NCI-H2196 (cell line): ENCODE measurements at regions not wholly inside any gene's neighbourhood (a gene's known extent, or its start where the extent isn't known, plus 50 kb on each side); places are given as distances from the start of the nearest gene placed in this dataset.
"Not testable (repeated sequence)": the region's sequence is repeated elsewhere in the genome, so short reads cannot be mapped to it uniquely, and the experiment has no call there.

ENCODE experiments used
- DNase-seq: peaks from one replicate; lab custom pipeline; 2025; ENCODE audit not compliant: unreplicated experiment; lab: John Stamatoyannopoulos, UW

GRCh38 chr10:29798921-29799690 lies 164.3 kb upstream of the SVIL start:
- no peak for DNase-seq

DNA sequence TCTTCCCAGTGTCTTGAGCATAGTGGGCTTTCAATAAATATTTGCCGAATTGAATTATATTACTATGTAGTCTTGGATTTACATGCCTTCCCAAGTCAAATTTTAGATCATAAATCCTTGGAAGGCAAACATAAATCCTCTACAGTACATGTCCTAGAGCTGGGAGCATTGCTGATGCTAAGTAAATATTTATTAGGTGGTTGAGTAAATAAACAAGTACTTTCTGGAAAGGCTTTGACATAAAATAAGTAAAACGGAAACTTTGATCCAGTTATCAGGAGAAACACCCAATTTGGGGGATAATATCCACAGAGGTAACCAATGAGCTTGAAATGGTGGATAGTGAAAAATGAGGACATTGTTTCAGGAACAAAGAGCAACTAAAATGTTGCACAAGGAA lies 162.8 kb upstream of the SVIL start:
- no peak for DNase-seq

GRCh38 chr10:29795850-29796249 lies 161.1 kb upstream of the SVIL start:
- no peak for DNase-seq

DNA sequence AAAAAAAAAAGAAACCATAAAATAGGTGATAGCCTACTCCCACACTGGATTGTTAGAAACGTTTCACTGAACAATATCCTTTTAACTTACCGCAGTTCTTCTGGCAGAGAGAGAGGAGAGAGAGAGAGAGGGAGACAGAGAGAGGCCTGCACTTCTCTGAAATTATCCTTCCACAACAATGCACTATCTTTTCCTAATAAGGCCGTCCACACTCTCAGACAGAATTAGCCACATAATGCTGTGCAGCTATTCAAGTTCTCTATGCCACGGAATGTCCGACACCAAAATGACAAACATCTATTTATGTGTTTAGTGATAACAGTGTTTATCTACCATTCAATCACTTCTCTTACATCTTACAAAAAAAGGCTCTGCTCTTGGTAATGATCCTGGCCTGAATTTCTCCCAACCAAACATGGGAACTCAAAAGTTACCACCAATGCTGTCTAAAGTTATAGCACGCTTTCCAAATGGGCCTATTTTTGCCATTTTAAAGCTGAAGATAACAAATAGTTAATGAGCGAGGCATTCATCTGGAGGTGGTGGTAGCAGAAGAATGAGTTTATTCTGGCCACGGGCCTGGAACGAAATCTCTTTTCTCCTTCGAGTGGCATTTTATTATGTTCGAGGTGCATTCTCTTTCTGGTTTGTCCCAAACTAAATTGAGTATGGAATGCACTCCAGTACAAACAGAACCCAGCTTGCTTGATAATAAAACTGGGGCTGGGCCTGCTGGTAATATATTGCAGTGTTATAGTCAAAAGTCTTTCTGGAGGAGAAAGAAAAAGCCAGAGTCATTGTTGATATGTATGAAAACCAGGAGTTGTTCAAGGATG lies 160.2 kb upstream of the SVIL start:
- no peak for DNase-seq

DNA sequence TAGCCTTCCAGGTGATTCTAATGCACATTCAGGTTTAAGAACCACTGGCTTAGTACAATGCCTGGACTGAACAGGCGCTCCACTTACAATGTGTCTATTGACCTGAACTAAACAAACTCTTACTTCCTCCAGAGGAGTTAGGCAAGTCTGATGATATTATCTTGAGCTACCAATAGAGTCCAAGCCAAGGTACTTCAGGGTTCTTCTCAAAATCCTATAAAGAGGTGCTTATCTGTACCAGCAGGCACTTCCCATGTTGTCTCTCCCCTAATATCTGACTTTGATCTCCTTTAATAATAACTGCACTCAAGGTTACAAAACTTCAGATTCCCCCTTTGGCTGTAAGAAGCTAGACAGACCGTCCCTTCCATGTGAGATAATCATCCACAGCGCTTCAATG lies 157.0 kb upstream of the SVIL start:
- DNase-seq = no peak

DNA sequence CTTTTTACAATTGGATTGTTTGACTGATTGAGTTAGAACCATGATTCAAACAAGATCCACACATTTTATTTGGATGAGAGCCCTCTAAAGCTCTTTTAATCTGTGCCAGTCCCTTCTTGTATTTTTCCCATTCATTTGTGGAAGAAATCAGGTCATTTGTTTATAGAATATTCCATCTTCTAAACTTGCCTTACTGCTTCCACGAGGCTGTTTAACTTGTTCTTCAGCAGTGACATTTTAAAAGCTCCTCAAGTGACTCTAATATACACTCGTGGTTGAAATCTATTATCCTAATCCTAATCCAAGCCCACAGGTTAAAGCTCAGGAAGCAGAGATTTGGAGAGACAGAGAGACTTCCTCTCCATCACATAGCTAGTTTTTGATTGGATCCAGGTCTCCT lies 155.4 kb upstream of the SVIL start:
- no peak for DNase-seq

DNA sequence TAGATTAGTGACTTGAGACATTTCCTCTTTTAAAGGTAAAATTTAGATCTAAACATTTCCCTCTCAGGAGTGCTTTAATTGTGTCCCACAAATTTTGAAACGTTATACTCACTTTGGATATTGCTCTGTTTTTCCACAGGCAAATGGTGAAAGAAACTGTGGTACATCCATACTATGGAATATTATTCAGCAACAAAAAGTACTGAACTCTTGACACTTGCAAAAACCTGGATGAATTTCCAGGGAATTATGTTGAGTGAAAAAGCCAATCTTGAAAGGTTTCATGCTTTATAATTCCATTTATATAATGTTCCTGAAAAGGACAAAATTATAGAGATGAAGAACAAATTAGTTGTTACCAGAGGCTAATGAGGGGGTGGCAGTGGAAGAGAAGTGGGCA lies 153.3 kb upstream of the SVIL start:
- no peak for DNase-seq

DNA sequence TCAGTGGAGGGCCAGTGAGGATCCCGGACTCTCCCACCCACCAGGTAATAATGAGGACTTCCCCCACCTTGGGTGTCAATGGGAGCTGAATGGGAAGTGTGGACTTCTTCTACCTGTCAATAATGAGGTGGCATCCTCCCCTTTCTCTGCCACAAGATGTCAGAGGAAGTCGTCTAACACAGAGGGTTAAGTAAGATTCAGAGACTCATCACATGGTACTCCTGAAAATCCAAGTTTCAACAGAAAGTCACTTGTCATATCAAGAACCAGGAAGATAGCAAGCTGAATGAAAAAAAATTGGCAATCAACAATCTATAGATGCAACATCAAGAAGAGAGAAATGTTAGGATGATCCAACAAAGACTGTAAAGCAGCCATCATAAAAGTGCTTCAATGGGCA lies 150.9 kb upstream of the SVIL start:
- DNase-seq = no peak

DNA sequence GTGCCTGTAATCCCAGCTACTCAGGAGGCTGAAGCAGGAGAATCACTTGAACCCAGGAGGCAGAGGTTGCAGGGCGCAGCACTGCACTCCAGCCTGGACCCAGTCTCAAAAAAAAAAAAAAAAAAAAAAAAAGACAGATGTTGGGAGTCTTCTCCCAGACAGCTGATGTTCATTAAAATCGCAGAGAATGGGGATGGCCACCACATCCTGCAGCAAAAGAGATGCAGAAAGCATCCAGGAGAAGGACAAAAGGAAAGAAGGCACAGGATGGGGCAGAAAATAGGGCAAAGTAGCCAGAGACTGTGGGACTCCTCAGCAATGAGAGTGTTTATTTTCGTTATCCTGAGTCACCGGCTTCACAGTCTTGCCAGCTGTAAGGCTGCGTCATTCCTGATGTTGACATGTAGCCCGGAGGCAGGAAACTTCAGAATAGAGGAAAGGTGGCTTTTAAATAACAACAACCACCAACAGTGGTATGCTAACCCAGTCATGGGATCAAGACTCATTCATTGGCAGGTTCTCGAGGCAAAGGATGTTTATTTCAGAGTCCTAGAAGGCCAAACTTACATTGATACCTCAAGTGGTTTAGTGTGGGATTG lies 149.5 kb upstream of the SVIL start:
- DNase-seq = no peak

DNA sequence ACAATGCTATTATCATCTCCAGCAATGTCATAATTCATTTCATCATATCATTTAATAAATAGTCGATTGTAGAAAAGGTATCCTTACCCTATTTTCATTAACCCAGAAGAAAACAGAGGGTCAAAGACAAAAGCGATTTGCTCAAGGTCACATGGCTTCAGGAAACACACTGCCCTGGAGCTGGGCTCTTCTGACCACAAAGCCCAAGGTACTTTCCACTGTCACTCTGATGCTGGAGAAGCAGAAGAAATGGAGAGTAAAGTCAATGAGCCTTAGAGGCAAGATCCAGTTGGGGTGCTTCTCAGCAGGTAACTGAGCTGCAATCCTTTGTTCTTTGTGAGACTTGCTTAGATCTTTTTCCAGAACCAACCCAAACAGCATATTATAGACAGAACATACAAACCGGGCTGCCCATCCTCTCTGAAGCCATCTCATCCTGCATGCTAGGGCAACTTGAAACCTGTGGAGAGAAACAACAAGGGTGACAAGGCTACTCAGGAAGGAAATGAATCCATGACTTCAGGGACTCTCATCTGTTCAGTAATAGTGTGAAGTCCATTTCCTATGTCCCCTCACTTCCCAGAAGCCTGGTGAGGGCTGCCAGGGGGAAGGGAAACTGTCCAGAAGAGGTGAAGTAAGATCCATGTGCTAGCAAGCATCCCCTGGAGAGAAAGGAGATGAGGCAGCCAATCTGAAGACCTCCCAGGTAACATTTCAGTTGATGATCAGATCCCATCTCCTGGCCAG lies 148.6 kb upstream of the SVIL start:
- no peak for DNase-seq

DNA sequence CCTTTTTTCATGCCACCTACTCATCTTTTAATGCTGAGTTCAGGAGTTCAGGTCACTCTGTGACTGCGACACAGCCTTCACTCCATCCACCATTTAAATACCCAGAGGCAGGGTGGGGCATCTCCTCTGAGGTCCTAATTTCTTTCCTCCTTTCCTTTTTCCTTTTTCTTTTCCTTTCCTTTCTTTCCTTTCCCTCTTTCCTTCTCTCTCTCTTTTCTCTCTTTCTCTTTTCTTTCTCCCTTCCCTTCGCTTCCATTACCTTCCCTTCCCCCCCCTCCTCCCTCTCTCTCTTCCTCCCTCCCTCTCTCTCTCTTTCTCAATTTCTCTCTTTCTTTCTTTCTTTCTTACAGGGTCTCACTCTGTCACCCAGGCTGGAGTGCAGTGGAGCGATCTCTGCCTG lies 145.9 kb upstream of the SVIL start:
- no peak for DNase-seq

DNA sequence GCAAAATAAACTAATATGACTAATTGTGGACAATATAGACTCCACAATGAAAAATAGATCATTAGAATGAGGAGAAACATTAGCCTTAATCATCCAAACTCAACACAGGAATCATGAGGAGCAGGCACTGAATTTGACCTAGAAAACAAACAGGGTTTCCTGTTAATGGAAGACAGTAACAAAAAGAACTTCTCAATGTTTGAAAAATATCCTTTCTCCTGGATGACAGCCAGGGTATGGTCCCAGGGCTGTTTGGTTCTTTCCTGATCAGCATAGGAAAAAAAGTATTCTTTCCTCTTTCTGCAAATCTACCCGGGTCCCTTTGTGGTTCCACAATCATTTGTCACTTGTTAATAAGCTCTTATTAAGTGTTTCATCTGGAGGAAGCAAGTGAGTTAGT lies 145.3 kb upstream of the SVIL start:
- DNase-seq = no peak

DNA sequence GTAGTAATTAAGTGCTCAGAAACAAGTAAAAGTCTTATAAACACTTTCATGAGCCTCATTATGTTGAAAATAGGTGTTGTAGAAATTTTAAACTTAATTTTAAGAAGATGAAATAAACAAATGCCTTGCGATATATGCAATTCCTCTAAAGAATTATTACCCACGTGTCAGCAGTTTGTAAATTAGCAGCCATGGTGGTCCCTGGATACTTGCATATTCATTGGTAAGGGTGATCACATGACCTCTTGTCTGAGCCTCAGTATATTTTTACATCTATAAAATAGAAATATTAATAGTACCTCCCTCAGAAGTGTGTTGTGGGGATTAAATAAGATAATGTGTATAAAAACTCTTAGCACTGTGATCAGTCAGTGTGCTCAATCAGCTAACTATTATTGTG lies 141.5 kb upstream of the SVIL start:
- DNase-seq = no peak

DNA sequence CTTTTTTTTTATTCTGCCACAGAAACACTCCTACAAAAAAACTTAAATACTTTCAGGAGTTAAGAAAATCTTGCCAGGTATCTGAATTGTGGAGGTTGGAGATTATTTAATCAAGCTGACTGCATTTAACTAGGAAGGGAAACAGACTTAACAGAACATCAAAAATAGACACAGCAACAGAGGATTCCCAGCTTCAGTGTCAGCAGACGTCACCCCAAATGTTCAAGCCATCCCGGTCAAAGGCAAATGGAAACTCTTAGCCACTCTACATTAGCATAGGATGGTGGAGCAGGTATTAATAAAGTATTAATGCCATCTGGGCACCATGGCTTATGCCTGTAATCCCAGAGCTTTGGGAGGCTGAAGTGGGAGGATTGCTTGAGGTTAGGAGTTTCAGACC lies 139.7 kb upstream of the SVIL start:
- no peak for DNase-seq

- DNase-seq = no peak
Observed at GRCh38 chr10:29773675-29774091, 138.9 kb upstream of the SVIL start.

DNA sequence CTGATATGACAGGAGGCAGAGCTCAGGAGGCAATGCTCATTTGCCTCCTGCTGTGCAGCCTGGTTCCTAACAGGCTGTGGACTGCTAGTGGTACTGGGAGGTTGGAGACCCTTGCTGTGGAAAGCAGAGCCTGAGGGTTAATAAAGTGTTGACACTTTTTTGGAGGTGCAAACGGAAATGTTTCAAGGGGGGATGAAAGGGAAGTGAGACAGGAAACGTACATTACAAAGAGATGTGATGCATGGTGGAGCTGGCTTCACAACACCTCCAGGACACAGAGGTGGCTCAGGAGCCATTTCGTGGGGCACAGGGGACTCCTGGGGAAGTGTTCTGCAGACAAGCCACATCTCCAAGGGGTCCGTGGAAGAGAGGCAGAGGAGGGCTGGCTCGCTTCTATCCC lies 137.6 kb upstream of the SVIL start:
- DNase-seq = no peak

GRCh38 chr10:29771376-29771775 lies 136.6 kb upstream of the SVIL start:
- no peak for DNase-seq

DNA sequence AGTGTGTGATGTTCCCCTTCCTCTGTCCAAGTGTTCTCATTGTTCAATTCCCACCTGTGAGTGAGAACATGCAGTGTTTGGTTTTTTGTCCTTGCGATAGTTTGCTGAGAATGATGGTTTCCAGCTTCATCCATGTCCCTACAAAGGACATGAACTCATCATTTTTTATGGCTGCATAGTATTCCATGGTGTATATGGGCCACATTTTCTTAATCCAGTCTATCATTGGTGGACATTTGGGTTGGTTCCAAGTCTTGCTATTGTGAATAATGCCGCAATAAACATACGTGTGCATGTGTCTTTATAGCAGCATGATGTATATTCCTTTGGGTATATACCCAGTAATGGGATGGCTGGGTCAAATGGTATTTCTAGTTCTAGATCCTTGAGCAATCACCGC lies 134.5 kb upstream of the SVIL start:
- DNase-seq = not testable (repeated sequence)

- no peak for DNase-seq
Observed at GRCh38 chr10:29767968-29768367, 133.2 kb upstream of the SVIL start.

GRCh38 chr10:29766753-29767152 lies 132.0 kb upstream of the SVIL start:
- DNase-seq = no peak

- DNase-seq = no peak
Observed at GRCh38 chr10:29765330-29765729, 130.6 kb upstream of the SVIL start.
